GM18867 (cell line): ENCODE measurements at regions not wholly inside any gene's neighbourhood (a gene's known extent, or its start where the extent isn't known, plus 50 kb on each side); places are given as distances from the start of the nearest gene placed in this dataset.
A peak's percentile ranks its signal among the peaks of the same experiment; 100 is the strongest.

ENCODE experiments used
- ATAC-seq: cut with Tn5 transposase; IDR thresholded peaks from one replicate; pipeline ENCODE4 v1.9.1; 2021; ENCODE audit warnings: mild to moderate bottlenecking, moderate library complexity; ENCODE audit not compliant: unreplicated experiment

GRCh38 chr3:28645149-28645548 lies 296.5 kb upstream of the AZI2 start:
- ATAC-seq, result no peak

- no peak for ATAC-seq
Measured at GRCh38 chr3:28646435-28646834, 297.8 kb upstream of the AZI2 start.

- no peak for ATAC-seq
Measured at GRCh38 chr3:28649266-28649665, 300.6 kb upstream of the AZI2 start.

GRCh38 chr3:28651159-28651558 lies 302.5 kb upstream of the AZI2 start:
- no peak for ATAC-seq

- no peak for ATAC-seq
Measured at GRCh38 chr3:28664123-28664522, 315.5 kb upstream of the AZI2 start.

- ATAC-seq, result peak; percentile 94
Measured at GRCh38 chr3:28667646-28668621, 319.3 kb upstream of the AZI2 start.

- ATAC-seq, result no peak
Measured at GRCh38 chr3:28669870-28670269, 321.2 kb upstream of the AZI2 start.

GRCh38 chr3:28672406-28672805 lies 323.8 kb upstream of the AZI2 start:
- ATAC-seq, result no peak

GRCh38 chr3:28673446-28673845 lies 324.8 kb upstream of the AZI2 start:
- no peak for ATAC-seq

- ATAC-seq, result no peak
Measured at GRCh38 chr3:28674212-28674611, 325.6 kb upstream of the AZI2 start.

GRCh38 chr3:28677581-28677980 lies 329.0 kb upstream of the AZI2 start:
- ATAC-seq, result no peak

- ATAC-seq, result no peak
Measured at GRCh38 chr3:28678086-28678485, 329.5 kb upstream of the AZI2 start.

GRCh38 chr3:28680050-28680449 lies 331.4 kb upstream of the AZI2 start:
- ATAC-seq, result no peak

- ATAC-seq, result no peak
Measured at GRCh38 chr3:28682121-28682520, 333.5 kb upstream of the AZI2 start.

- ATAC-seq, result no peak
Measured at GRCh38 chr3:28690176-28690575, 341.6 kb upstream of the AZI2 start.

GRCh38 chr3:28698706-28699105 lies 350.1 kb upstream of the AZI2 start:
- ATAC-seq, result no peak

GRCh38 chr3:28699283-28699682 lies 350.7 kb upstream of the AZI2 start:
- ATAC-seq, result no peak

- ATAC-seq, result peak; percentile 45
Measured at GRCh38 chr3:28700728-28701127, 352.1 kb upstream of the AZI2 start.

GRCh38 chr3:28703843-28704242 lies 355.2 kb upstream of the AZI2 start:
- ATAC-seq, result no peak

- no peak for ATAC-seq
Measured at GRCh38 chr3:28711293-28711692, 362.7 kb upstream of the AZI2 start.

GRCh38 chr3:28716939-28717338 lies 368.3 kb upstream of the AZI2 start:
- ATAC-seq, result no peak

GRCh38 chr3:28718074-28718849 lies 369.6 kb upstream of the AZI2 start:
- no peak for ATAC-seq
